ENCODE measurements at regions not wholly inside any gene's neighbourhood (a gene's known extent, or its start where the extent isn't known, plus 50 kb on each side); places are given as distances from the start of the nearest gene placed in this dataset.

GRCh38 chr14:62409169-62409568 lies 636.1 kb downstream of the KCNH5 start (continued):
- TF ChIP-seq, protein P1, sequence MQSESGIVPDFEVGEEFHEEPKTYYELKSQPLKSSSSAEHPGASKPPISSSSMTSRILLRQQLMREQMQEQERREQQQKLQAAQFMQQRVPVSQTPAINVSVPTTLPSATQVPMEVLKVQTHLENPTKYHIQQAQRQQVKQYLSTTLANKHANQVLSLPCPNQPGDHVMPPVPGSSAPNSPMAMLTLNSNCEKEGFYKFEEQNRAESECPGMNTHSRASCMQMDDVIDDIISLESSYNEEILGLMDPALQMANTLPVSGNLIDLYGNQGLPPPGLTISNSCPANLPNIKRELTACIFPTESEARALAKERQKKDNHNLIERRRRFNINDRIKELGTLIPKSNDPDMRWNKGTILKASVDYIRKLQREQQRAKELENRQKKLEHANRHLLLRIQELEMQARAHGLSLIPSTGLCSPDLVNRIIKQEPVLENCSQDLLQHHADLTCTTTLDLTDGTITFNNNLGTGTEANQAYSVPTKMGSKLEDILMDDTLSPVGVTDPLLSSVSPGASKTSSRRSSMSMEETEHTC (IDR thresholded peaks at IDR 0.05), result no peak
- no peak for TF ChIP-seq TSC22D4 (tag; IDR thresholded peaks at IDR 0.05)
- TF ChIP-seq RFX7 (CRISPR knock-in tag; IDR thresholded peaks at IDR 0.05), result no peak
- TF ChIP-seq, protein P2, sequence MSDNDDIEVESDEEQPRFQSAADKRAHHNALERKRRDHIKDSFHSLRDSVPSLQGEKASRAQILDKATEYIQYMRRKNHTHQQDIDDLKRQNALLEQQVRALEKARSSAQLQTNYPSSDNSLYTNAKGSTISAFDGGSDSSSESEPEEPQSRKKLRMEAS (CRISPR knock-in tag; IDR thresholded peaks at IDR 0.05), result no peak
- no peak for TF ChIP-seq MBD2 (IDR thresholded peaks at IDR 0.05; ENCODE audit: borderline replicate concordance, low read depth)
- TF ChIP-seq, protein P3, sequence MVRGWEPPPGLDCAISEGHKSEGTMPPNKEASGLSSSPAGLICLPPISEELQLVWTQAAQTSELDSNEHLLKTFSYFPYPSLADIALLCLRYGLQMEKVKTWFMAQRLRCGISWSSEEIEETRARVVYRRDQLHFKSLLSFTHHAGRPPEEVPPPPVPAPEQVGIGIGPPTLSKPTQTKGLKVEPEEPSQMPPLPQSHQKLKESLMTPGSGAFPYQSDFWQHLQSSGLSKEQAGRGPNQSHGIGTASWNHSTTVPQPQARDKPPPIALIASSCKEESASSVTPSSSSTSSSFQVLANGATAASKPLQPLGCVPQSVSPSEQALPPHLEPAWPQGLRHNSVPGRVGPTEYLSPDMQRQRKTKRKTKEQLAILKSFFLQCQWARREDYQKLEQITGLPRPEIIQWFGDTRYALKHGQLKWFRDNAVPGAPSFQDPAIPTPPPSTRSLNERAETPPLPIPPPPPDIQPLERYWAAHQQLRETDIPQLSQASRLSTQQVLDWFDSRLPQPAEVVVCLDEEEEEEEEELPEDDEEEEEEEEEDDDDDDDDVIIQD (CRISPR knock-in tag; IDR thresholded peaks at IDR 0.05), result no peak
- TF ChIP-seq BCL6 (CRISPR knock-in tag; IDR thresholded peaks at IDR 0.05), result no peak
- TF ChIP-seq ZNF444 (CRISPR knock-in tag; IDR thresholded peaks at IDR 0.05), result no peak
- TF ChIP-seq ZNF668 (CRISPR knock-in tag; IDR thresholded peaks at IDR 0.05), result no peak
- TF ChIP-seq TGIF2 (CRISPR knock-in tag; IDR thresholded peaks at IDR 0.05), result no peak
- TF ChIP-seq, protein P4, sequence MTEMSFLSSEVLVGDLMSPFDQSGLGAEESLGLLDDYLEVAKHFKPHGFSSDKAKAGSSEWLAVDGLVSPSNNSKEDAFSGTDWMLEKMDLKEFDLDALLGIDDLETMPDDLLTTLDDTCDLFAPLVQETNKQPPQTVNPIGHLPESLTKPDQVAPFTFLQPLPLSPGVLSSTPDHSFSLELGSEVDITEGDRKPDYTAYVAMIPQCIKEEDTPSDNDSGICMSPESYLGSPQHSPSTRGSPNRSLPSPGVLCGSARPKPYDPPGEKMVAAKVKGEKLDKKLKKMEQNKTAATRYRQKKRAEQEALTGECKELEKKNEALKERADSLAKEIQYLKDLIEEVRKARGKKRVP (CRISPR knock-in tag; IDR thresholded peaks at IDR 0.05), result no peak
